Colonic mucosa (tissue), 4 donors: ENCODE measurements at regions not wholly inside any gene's neighbourhood (a gene's known extent, or its start where the extent isn't known, plus 50 kb on each side); places are given as distances from the start of the nearest gene placed in this dataset.

Experiments used
- DNase-seq: peaks from one replicate; pipeline ENCODE4 v3.0.0-alpha.2; 2020
- H3K27ac ChIP-seq: fragments of 200-600 bp; one replicate; pipeline ENCODE4 v1.8.0; 2021
- H3K27me3 ChIP-seq: fragments of 200-600 bp; one replicate; pipeline ENCODE4 v1.8.0; 2021
- H3K36me3 ChIP-seq: fragments of 200-600 bp; one replicate; pipeline ENCODE4 v1.8.0; 2021
- H3K4me1 ChIP-seq: fragments of 200-600 bp; one replicate; pipeline ENCODE4 v1.8.0; 2021; ENCODE audit warnings: mild to moderate bottlenecking
- H3K4me3 ChIP-seq: fragments of 200-600 bp; one replicate; pipeline ENCODE4 v1.8.0; 2021
- H3K9ac ChIP-seq, 2 donors: one replicate each; pipeline ENCODE4 v1.7.0; 2013; ENCODE audit warnings: control low read depth in 2 of 2, low read depth in 2 of 2, low read length in 2 of 2
- H3K9me3 ChIP-seq: fragments of 200-600 bp; one replicate; pipeline ENCODE4 v1.8.0; 2021
- intact Hi-C: fragments of 100-400 bp; cut with DNase I; formaldehyde crosslinking; loops from one replicate; pipeline ENCODE4 v1.14.1; 2022
- TF ChIP-seq, protein P1 (sequence below): fragments of 200-600 bp; IDR thresholded peaks from one replicate; pipeline ENCODE4 v1.8.0; 2022; ENCODE audit warnings: antibody characterized with exemption, mild to moderate bottlenecking
- donor health status: healthy.
- donor health status: DM: no; HTN: no; CAD: no.
- donor health status: DM: no; HTN: no; CAD: no.

GRCh38 chr12:28876196-28876798 lies 272.8 kb upstream of the FAR2 start:
- Histone ChIP-seq H3K4me3 (no peak overlapping the region), H3K27ac (no peak overlapping the region), H3K4me1 (no peaks in the 10 kb centered on the region), H3K36me3 (no peaks in the 10 kb centered on the region), H3K9ac (no peak overlapping the region), H3K9me3 (no peaks in the 10 kb centered on the region), H3K27me3 (no peaks in the 10 kb centered on the region)
- TF ChIP-seq, protein P1, sequence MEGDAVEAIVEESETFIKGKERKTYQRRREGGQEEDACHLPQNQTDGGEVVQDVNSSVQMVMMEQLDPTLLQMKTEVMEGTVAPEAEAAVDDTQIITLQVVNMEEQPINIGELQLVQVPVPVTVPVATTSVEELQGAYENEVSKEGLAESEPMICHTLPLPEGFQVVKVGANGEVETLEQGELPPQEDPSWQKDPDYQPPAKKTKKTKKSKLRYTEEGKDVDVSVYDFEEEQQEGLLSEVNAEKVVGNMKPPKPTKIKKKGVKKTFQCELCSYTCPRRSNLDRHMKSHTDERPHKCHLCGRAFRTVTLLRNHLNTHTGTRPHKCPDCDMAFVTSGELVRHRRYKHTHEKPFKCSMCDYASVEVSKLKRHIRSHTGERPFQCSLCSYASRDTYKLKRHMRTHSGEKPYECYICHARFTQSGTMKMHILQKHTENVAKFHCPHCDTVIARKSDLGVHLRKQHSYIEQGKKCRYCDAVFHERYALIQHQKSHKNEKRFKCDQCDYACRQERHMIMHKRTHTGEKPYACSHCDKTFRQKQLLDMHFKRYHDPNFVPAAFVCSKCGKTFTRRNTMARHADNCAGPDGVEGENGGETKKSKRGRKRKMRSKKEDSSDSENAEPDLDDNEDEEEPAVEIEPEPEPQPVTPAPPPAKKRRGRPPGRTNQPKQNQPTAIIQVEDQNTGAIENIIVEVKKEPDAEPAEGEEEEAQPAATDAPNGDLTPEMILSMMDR: no peak
- intact Hi-C loops: no loop called here
- no peak for DNase-seq

DNA sequence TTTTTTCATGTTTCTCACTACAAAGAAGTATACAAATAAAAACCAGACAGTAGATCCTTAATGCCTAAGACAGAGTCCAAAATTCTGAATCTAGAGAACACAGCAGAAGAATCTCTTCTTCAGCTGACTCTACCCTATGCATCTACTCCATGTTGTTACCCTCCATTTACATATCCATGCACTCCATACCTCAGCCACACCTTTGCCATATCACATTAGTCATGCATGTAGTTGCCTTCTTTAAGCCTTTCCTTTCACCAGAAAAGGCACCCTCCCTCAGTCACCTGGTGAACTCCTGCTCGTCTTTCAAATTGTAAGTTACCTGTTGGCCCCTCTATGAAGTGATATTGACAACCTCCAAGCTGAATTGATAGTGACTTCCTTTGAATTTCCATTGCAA lies 271.2 kb upstream of the FAR2 start:
- Histone ChIP-seq H3K4me3 (no peak overlapping the region), H3K36me3 (no peaks in the 10 kb centered on the region), H3K4me1 (no peaks in the 10 kb centered on the region), H3K27me3 (no peaks in the 10 kb centered on the region), H3K9ac (no peak overlapping the region), H3K9me3 (no peaks in the 10 kb centered on the region), H3K27ac (no peak overlapping the region)
- TF ChIP-seq, protein P1: no peak
- intact Hi-C loops: no loop called here
- DNase-seq: no peak

- Histone ChIP-seq H3K36me3 (no peaks in the 10 kb centered on the region), H3K4me3 (no peak overlapping the region), H3K4me1 (no peaks in the 10 kb centered on the region), H3K27me3 (no peaks in the 10 kb centered on the region), H3K9ac (no peak overlapping the region), H3K27ac (no peak overlapping the region), H3K9me3 (no peaks in the 10 kb centered on the region)
- TF ChIP-seq, protein P1: no peak
- intact Hi-C loops: no loop called here
- no peak for DNase-seq
Measured at GRCh38 chr12:28878629-28879028, 270.4 kb upstream of the FAR2 start.

DNA sequence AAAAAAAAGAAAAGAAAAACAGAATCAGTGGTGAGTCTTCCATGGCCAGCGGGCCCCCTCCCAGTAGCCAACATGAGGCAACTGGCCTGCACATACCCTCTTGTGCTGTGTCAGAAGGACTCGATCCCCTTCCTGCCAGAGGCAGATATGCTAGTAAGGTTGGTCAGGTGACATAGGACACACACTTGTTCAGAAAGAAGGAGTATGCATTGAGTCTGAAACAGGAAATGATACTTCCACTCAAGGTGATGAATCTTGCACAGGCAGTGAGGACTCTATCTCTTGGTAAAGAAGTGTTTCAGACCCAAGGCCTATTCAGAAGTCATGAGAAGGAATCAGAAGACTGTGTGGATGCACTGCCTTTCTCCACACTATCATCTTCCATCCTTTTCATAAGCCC lies 269.7 kb upstream of the FAR2 start:
- no peak for DNase-seq
- intact Hi-C loops: no loop called here
- Histone ChIP-seq H3K27ac (no peak overlapping the region), H3K4me1 (no peaks in the 10 kb centered on the region), H3K9me3 (no peaks in the 10 kb centered on the region), H3K27me3 (no peaks in the 10 kb centered on the region), H3K9ac (no peak overlapping the region), H3K36me3 (no peaks in the 10 kb centered on the region), H3K4me3 (no peak overlapping the region)
- TF ChIP-seq, protein P1: no peak

DNA sequence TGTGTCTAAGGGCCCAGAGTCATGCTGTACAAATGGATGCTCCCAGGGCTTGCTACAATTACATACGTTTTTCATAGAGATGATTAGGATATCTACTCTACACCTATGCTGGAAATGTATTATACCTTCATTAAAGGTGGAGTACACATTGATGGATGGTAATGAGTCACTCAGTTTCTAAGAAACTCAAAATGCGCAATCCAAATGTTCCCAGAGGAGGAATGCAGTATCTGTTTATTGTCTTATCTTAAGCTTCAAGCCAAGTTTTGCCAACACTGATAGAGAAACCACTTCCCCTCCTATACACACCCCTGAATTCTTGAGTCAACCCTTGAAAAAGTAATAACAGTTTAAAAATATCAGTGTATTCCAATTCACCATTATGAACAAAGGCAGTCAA lies 266.6 kb upstream of the FAR2 start:
- Histone ChIP-seq H3K9ac (no peak overlapping the region), H3K36me3 (no peaks in the 10 kb centered on the region), H3K4me3 (no peak overlapping the region), H3K9me3 (no peaks in the 10 kb centered on the region), H3K27me3 (no peaks in the 10 kb centered on the region), H3K4me1 (no peaks in the 10 kb centered on the region), H3K27ac (no peak overlapping the region)
- DNase-seq: no peak
- TF ChIP-seq, protein P1: no peak
- intact Hi-C loops: no loop called here
